SU-DHL-6 (cell line): ENCODE measurements at regions not wholly inside any gene's neighbourhood (a gene's known extent, or its start where the extent isn't known, plus 50 kb on each side); places are given as distances from the start of the nearest gene placed in this dataset.

Experiments
- H2AFZ ChIP-seq: fragments of 200-600 bp; sonication (generic); 2 replicates; pipeline ENCODE4 v1.6.1; 2014; ENCODE audit warnings: low read depth, mild to moderate bottlenecking, moderate library complexity, mixed read lengths, antibody characterized with exemption, low read length; ENCODE audit not compliant: severe bottlenecking
- H3F3A ChIP-seq: fragments of 200-600 bp; shearing (Covaris generic); 2 replicates; pipeline ENCODE4 v1.6.0; 2016; ENCODE audit warnings: antibody characterized with exemption, mild to moderate bottlenecking; ENCODE audit not compliant: insufficient read depth
- H3K27ac ChIP-seq: fragments of 200-600 bp; sonication (generic); 2 replicates; pipeline ENCODE4 v1.5.1; 2016; ENCODE audit warnings: low read depth, mild to moderate bottlenecking, low read length, moderate library complexity, mixed read lengths
- H3K27me3 ChIP-seq: fragments of 200-600 bp; sonication (generic), shearing (Covaris generic); 2 replicates; pipeline ENCODE4 v1.6.0; 2014; ENCODE audit warnings: mild to moderate bottlenecking, low read length
- H3K36me3 ChIP-seq: fragments of 200-600 bp; sonication (generic); 2 replicates; pipeline ENCODE4 v1.6.1; 2014; ENCODE audit warnings: mild to moderate bottlenecking, low read length, mixed read lengths
- H3K4me2 ChIP-seq: fragments of 300-600, 200-600 bp; shearing (Covaris generic), sonication (generic); 2 replicates; pipeline ENCODE4 v1.6.0; 2014; ENCODE audit warnings: low read length, low read depth, mild to moderate bottlenecking; ENCODE audit not compliant: poor library complexity, severe bottlenecking
- H3K4me3 ChIP-seq: fragments of 200-600 bp; sonication (generic); 2 replicates; pipeline ENCODE4 v1.5.1; 2014; ENCODE audit warnings: antibody characterized with exemption, low read length, mild to moderate bottlenecking, mixed read lengths; ENCODE audit not compliant: insufficient read depth, poor library complexity, severe bottlenecking
- H3K79me2 ChIP-seq: fragments of 200-600 bp; sonication (generic); 2 replicates; pipeline ENCODE4 v1.6.1; 2014; ENCODE audit warnings: mild to moderate bottlenecking, low read length, moderate library complexity; ENCODE audit not compliant: insufficient read depth
- H3K9ac ChIP-seq: fragments of 200-600 bp; sonication (generic); 2 replicates; pipeline ENCODE4 v1.7.0; 2014; ENCODE audit warnings: mild to moderate bottlenecking, low read length
- H3K9me2 ChIP-seq: fragments of 200-600 bp; sonication (generic); replicated peaks from 2 replicates; pipeline ENCODE4 v1.6.1; 2014; ENCODE audit warnings: low read length; ENCODE audit not compliant: insufficient read depth
- H3K9me3 ChIP-seq: fragments of 200-600 bp; sonication (generic); 2 replicates; pipeline ENCODE4 v1.6.1; 2014; ENCODE audit warnings: low read length, mixed read lengths; ENCODE audit not compliant: insufficient read depth
- H4K20me1 ChIP-seq: fragments of 200-600 bp; sonication (generic); 2 replicates; pipeline ENCODE4 v1.6.1; 2014; ENCODE audit warnings: low read depth, mild to moderate bottlenecking, antibody characterized with exemption, low read length, moderate library complexity, mixed read lengths
- EZH2phosphoT487 ChIP-seq: fragments of 200-600 bp; sonication (generic), shearing (Covaris generic); conservative IDR thresholded peaks from 2 replicates; pipeline ENCODE4 v1.6.1; 2018; ENCODE audit warnings: mild to moderate bottlenecking, antibody characterized with exemption, low read length, moderate library complexity, mixed read lengths
- TF ChIP-seq, protein P1 (sequence below): fragments of 200-600 bp; sonication (generic); IDR thresholded peaks from one replicate; pipeline ENCODE4 v1.5.1; 2017; ENCODE audit warnings: antibody characterized with exemption, mild to moderate bottlenecking, low read length, moderate library complexity; ENCODE audit not compliant: insufficient read depth, poor library complexity, severe bottlenecking

DNA sequence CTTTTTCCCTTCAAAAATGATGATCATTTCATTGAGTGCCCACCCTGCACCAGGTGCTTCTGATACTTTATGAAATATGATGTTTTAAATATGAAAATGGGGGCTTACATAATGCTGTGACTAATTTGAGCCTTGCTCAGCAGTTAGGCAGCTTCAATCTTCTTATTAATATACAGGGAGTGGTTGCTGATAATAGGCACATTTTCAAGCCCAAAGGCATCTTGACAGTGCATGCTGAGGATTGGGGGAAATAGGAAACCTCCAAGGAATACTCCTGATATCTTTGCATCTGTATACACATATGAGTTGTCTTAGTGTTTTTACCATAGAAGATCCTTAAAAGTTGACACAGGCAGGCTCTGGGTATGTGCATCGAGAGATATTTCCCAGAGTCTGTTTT, 262.3 kb upstream of the SASH1 start:
- Histone ChIP-seq H4K20me1 (no peaks in the 10 kb centered on the region), H3K4me2 (no peak overlapping the region), H3K9ac (no peak overlapping the region), H3F3A (no peaks in the 10 kb centered on the region), H3K79me2 (no peaks in the 10 kb centered on the region), H2AFZ (no peak overlapping the region), H3K4me3 (no peak overlapping the region), H3K9me3 (no peaks in the 10 kb centered on the region), H3K36me3 (no peaks in the 10 kb centered on the region), H3K27ac (no peak overlapping the region), H3K9me2 (no peaks in the 10 kb centered on the region), H3K27me3 (no peaks in the 10 kb centered on the region)
- TF ChIP-seq, protein P1, sequence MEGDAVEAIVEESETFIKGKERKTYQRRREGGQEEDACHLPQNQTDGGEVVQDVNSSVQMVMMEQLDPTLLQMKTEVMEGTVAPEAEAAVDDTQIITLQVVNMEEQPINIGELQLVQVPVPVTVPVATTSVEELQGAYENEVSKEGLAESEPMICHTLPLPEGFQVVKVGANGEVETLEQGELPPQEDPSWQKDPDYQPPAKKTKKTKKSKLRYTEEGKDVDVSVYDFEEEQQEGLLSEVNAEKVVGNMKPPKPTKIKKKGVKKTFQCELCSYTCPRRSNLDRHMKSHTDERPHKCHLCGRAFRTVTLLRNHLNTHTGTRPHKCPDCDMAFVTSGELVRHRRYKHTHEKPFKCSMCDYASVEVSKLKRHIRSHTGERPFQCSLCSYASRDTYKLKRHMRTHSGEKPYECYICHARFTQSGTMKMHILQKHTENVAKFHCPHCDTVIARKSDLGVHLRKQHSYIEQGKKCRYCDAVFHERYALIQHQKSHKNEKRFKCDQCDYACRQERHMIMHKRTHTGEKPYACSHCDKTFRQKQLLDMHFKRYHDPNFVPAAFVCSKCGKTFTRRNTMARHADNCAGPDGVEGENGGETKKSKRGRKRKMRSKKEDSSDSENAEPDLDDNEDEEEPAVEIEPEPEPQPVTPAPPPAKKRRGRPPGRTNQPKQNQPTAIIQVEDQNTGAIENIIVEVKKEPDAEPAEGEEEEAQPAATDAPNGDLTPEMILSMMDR = no peak
- no peak for TF ChIP-seq EZH2phosphoT487

DNA sequence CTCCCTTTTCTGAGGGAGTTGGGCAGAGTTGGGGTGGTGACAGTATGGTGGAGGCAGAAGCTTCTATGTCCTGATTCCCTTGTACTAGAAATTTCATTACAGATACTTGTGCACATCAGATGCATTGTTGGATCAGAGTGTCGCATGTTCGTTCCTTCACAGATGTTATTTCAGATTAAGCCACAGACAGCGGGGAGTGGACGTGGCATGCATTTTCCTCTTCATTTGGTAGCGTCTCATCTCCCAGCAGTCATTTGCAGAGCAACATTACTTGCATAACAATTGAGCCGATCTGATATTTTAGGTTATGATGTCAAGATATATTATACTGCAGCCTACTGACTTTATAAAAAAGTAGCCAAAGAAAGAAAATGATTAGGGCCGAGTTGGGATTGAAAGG, 261.6 kb upstream of the SASH1 start:
- H3K4me3 ChIP-seq = no peak overlapping the region
- no peaks in the 10 kb centered on the region for H3F3A ChIP-seq
- H3K9me3 ChIP-seq = no peaks in the 10 kb centered on the region
- no peaks in the 10 kb centered on the region for H3K36me3 ChIP-seq
- no peaks in the 10 kb centered on the region for H3K27me3 ChIP-seq
- H3K79me2 ChIP-seq = no peaks in the 10 kb centered on the region
- H3K9me2 ChIP-seq = no peaks in the 10 kb centered on the region
- TF ChIP-seq, protein P1 = no peak
- TF ChIP-seq EZH2phosphoT487 = no peak
- H3K9ac ChIP-seq = no peak overlapping the region
- H3K27ac ChIP-seq = no peak overlapping the region
- H2AFZ ChIP-seq = no peak overlapping the region
- no peak overlapping the region for H3K4me2 ChIP-seq
- H4K20me1 ChIP-seq = no peaks in the 10 kb centered on the region

DNA sequence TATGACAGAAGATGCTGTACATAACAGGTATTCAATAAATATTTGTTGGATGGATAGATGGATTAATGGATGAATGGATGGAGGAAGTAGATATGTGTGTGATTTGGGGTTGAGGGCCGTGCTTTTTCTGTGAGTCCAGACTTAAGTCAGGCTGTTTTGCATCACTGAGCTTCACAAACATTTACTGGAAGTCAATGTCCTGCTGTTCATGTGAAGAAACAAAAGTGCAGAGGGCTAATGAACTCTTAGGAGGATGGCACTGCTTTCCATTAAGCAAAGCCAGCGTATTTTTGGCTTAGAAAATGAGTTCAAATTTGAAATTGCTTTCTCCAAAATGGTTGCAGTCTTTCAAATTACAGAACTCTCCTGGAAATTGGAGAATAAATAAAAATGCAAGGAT, 260.6 kb upstream of the SASH1 start:
- no peak overlapping the region for H3K27ac ChIP-seq

More for the DNA sequence above, 260.6 kb upstream of the SASH1 start:
- Histone ChIP-seq H3K9me2 (no peaks in the 10 kb centered on the region), H4K20me1 (no peaks in the 10 kb centered on the region), H3F3A (no peaks in the 10 kb centered on the region), H2AFZ (no peak overlapping the region), H3K27me3 (no peaks in the 10 kb centered on the region), H3K9ac (no peak overlapping the region), H3K9me3 (no peaks in the 10 kb centered on the region), H3K4me3 (no peak overlapping the region), H3K36me3 (no peaks in the 10 kb centered on the region), H3K79me2 (no peaks in the 10 kb centered on the region), H3K4me2 (no peak overlapping the region)
- no peak for TF ChIP-seq EZH2phosphoT487
- TF ChIP-seq, protein P1 = no peak
